ENCODE measurements at regions not wholly inside any gene's neighbourhood (a gene's known extent, or its start where the extent isn't known, plus 50 kb on each side); places are given as distances from the start of the nearest gene placed in this dataset.

DNA sequence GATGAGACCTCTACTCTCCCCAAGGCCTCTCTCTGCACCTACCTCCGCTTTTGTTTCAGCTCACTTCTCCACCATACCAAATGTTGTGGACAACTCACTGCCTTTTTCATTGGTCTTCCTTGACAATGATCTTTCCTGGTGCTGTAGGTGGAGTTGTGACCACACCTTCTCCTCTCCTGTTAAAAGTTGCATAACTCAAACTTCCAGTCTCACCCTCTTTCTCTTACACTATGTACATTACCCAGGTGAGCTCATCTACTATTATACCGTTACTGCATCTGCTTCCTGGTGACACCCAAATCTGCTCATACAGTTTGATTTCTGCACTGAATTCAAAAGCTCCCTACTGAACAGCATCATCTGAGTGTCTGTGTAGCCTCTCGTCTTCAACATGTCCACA is 542.8 kb downstream of the GALC start:
- dilution Hi-C loops (cut with MboI; ENCODE audit: extremely low pct_ligation_motif_present, low sequenced_read_pairs): no loop called here
- Histone ChIP-seq H3K4me2 (ENCODE audit: insufficient read depth, low read length) (no peak overlapping the region), H3K4me1 (ENCODE audit: control insufficient read depth, extremely low read depth, insufficient read depth, low read length) (no peaks in the 10 kb centered on the region), H4K20me1 (replicated peaks; ENCODE audit: control insufficient read depth, extremely low read depth, insufficient read depth, low read length) (no peaks in the 10 kb centered on the region), H3K27ac (ENCODE audit: insufficient read depth, low read depth, low read length) (no peak overlapping the region), H3K36me3 (ENCODE audit: control insufficient read depth in 2 of 2, extremely low read depth in 1 of 2, insufficient read depth in 2 of 2, low read length in 2 of 2) (no peaks in the 10 kb centered on the region), H2AFZ (ENCODE audit: low read depth, low read length) (no peak overlapping the region), H3K9me3 (replicated peaks; ENCODE audit: control insufficient read depth, insufficient read depth, low read length) (no peaks in the 10 kb centered on the region), H3K9me1 (replicated peaks; ENCODE audit: control insufficient read depth, extremely low read depth, insufficient read depth, low read length) (no peaks in the 10 kb centered on the region), H3K4me3 (replicated peaks in 1 of 3; ENCODE audit: insufficient read depth in 1 of 3, low read depth in 1 of 3, low read length in 3 of 3) (no peak overlapping the region), H3K9ac (replicated peaks; ENCODE audit: extremely low read depth, insufficient read depth, low read length) (no peak overlapping the region), H3K79me2 (ENCODE audit: control insufficient read depth, insufficient read depth, low read length) (no peaks in the 10 kb centered on the region), H3K27me3 (ENCODE audit: control insufficient read depth in 2 of 2, insufficient read depth in 2 of 2, low read length in 2 of 2) (no peaks in the 10 kb centered on the region)
- TF ChIP-seq, protein P1, sequence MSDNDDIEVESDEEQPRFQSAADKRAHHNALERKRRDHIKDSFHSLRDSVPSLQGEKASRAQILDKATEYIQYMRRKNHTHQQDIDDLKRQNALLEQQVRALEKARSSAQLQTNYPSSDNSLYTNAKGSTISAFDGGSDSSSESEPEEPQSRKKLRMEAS (IDR thresholded peaks at IDR 0.05; ENCODE audit: insufficient read depth, insufficient read length): no peak
- TF ChIP-seq POLR2AphosphoS5 (IDR thresholded peaks at IDR 0.05; ENCODE audit: insufficient read depth, low read depth, low read length): no peak
- no peak for TF ChIP-seq POLR2A (IDR thresholded peaks at IDR 0.05; ENCODE audit: low read depth, low read length)
- TF ChIP-seq EZH2 (IDR thresholded peaks at IDR 0.05; ENCODE audit: borderline replicate concordance, low read depth, low read length, severe bottlenecking): no peak
- TF ChIP-seq FOS (IDR thresholded peaks at IDR 0.05; ENCODE audit: borderline replicate concordance, insufficient read depth, low read length): no peak
- TF ChIP-seq MYC (IDR thresholded peaks at IDR 0.05; ENCODE audit: low read depth, low read length): no peak
- no peak for TF ChIP-seq JUN (IDR thresholded peaks at IDR 0.05; ENCODE audit: borderline replicate concordance, insufficient read depth, insufficient read length, low read depth)
- TF ChIP-seq, protein P2, sequence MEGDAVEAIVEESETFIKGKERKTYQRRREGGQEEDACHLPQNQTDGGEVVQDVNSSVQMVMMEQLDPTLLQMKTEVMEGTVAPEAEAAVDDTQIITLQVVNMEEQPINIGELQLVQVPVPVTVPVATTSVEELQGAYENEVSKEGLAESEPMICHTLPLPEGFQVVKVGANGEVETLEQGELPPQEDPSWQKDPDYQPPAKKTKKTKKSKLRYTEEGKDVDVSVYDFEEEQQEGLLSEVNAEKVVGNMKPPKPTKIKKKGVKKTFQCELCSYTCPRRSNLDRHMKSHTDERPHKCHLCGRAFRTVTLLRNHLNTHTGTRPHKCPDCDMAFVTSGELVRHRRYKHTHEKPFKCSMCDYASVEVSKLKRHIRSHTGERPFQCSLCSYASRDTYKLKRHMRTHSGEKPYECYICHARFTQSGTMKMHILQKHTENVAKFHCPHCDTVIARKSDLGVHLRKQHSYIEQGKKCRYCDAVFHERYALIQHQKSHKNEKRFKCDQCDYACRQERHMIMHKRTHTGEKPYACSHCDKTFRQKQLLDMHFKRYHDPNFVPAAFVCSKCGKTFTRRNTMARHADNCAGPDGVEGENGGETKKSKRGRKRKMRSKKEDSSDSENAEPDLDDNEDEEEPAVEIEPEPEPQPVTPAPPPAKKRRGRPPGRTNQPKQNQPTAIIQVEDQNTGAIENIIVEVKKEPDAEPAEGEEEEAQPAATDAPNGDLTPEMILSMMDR (IDR thresholded peaks at IDR 0.05; ENCODE audit: extremely low read depth in 1 of 2, insufficient read depth in 1 of 2, low read depth in 1 of 2, low read length in 2 of 2): no peak
- TF ChIP-seq GATA2 (IDR thresholded peaks at IDR 0.05; ENCODE audit: insufficient read depth, insufficient read length, low read depth, low read length): no peak
- FAIRE-seq (no peak), DNase-seq (ENCODE audit: low read depth, low spot score) (no peak)
- CTCF ChIA-PET: no interaction called here
- intact Hi-C loops (cut with micrococcal nuclease): no loop called here
- POLR2A ChIA-PET: no interaction called here
- no TSS peak for BruUV-seq (replicated peaks)
